RWPE2 (cell line): ENCODE measurements at regions not wholly inside any gene's neighbourhood (a gene's known extent, or its start where the extent isn't known, plus 50 kb on each side); places are given as distances from the start of the nearest gene placed in this dataset.

Source experiments
- ATAC-seq: fragments of 200-7000 bp; cut with Tn5 transposase; 3 replicates; pipeline ENCODE4 v1.9.1; 2021; ENCODE audit warnings: low read depth
- DNase-seq: peaks from one replicate; pipeline ENCODE4 v3.0.0-alpha.2; 2020; ENCODE audit warnings: low spot score
- H3K27ac ChIP-seq: fragments of 450-650 bp; 2 replicates; pipeline ENCODE4 v1.5.1; 2017; ENCODE audit warnings: mild to moderate bottlenecking; ENCODE audit not compliant: poor library complexity, severe bottlenecking
- H3K27me3 ChIP-seq: fragments of 250-450 bp; sonication (Bioruptor Pico); 2 replicates; pipeline ENCODE4 v1.5.1; 2021; ENCODE audit warnings: mild to moderate bottlenecking, moderate library complexity; ENCODE audit not compliant: insufficient read depth, poor library complexity, severe bottlenecking
- H3K36me3 ChIP-seq: fragments of 250-450 bp; sonication (Bioruptor Pico); 2 replicates; pipeline ENCODE4 v1.5.1; 2020; ENCODE audit warnings: low read depth, mild to moderate bottlenecking, moderate library complexity
- H3K4me1 ChIP-seq: fragments of 250-450 bp; sonication (Bioruptor Pico); 2 replicates; pipeline ENCODE4 v1.5.1; 2021; ENCODE audit warnings: mild to moderate bottlenecking, moderate library complexity; ENCODE audit not compliant: insufficient read depth, poor library complexity, severe bottlenecking
- H3K4me3 ChIP-seq: fragments of 250-450 bp; sonication (Bioruptor Pico); 2 replicates; pipeline ENCODE4 v1.5.1; 2021; ENCODE audit warnings: mild to moderate bottlenecking, moderate library complexity; ENCODE audit not compliant: severe bottlenecking
- H3K9me3 ChIP-seq: fragments of 250-450 bp; sonication (Bioruptor Pico); 2 replicates; pipeline ENCODE4 v1.5.1; 2021; ENCODE audit warnings: mild to moderate bottlenecking, moderate library complexity; ENCODE audit not compliant: severe bottlenecking
- TF ChIP-seq, protein P1 (sequence below): fragments of 450-650 bp; IDR thresholded peaks from one replicate; pipeline ENCODE4 v1.5.1; 2017; ENCODE audit warnings: mild to moderate bottlenecking, moderate library complexity; ENCODE audit not compliant: poor library complexity, severe bottlenecking

GRCh38 chr2:221077251-221077650 is 494.9 kb downstream of the EPHA4 start:
- Histone ChIP-seq H3K36me3 (no peaks in the 10 kb centered on the region), H3K4me3 (no peak overlapping the region), H3K27ac (no peak overlapping the region), H3K27me3 (no peaks in the 10 kb centered on the region), H3K4me1 (no peaks in the 10 kb centered on the region), H3K9me3 (no peaks in the 10 kb centered on the region)
- ATAC-seq (no peak), DNase-seq (no peak)
- TF ChIP-seq, protein P1, sequence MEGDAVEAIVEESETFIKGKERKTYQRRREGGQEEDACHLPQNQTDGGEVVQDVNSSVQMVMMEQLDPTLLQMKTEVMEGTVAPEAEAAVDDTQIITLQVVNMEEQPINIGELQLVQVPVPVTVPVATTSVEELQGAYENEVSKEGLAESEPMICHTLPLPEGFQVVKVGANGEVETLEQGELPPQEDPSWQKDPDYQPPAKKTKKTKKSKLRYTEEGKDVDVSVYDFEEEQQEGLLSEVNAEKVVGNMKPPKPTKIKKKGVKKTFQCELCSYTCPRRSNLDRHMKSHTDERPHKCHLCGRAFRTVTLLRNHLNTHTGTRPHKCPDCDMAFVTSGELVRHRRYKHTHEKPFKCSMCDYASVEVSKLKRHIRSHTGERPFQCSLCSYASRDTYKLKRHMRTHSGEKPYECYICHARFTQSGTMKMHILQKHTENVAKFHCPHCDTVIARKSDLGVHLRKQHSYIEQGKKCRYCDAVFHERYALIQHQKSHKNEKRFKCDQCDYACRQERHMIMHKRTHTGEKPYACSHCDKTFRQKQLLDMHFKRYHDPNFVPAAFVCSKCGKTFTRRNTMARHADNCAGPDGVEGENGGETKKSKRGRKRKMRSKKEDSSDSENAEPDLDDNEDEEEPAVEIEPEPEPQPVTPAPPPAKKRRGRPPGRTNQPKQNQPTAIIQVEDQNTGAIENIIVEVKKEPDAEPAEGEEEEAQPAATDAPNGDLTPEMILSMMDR = no peak

DNA sequence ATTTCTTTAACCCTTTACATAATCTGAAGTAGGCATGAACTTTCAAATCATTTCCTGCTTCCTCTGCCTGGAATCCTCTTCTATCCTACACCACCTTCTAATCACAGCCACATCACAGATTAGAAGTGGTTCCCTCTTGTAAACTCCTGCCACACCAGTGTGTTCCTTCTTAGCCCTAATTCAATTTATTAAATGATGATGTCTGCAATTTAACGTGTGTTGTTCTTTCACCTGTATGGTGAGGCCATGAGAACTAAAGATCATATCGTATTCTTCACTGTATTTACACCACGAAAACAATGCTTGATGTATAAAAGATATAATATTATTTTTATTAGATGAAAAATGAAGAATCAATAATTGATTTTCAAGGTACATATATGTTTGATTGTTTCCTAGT is 494.3 kb downstream of the EPHA4 start:
- no peaks in the 10 kb centered on the region for H3K9me3 ChIP-seq
- H3K4me3 ChIP-seq = no peak overlapping the region
- no peak overlapping the region for H3K27ac ChIP-seq
- DNase-seq = no peak
- TF ChIP-seq, protein P1 = no peak
- no peaks in the 10 kb centered on the region for H3K27me3 ChIP-seq
- ATAC-seq = no peak
- no peaks in the 10 kb centered on the region for H3K4me1 ChIP-seq
- no peaks in the 10 kb centered on the region for H3K36me3 ChIP-seq

DNA sequence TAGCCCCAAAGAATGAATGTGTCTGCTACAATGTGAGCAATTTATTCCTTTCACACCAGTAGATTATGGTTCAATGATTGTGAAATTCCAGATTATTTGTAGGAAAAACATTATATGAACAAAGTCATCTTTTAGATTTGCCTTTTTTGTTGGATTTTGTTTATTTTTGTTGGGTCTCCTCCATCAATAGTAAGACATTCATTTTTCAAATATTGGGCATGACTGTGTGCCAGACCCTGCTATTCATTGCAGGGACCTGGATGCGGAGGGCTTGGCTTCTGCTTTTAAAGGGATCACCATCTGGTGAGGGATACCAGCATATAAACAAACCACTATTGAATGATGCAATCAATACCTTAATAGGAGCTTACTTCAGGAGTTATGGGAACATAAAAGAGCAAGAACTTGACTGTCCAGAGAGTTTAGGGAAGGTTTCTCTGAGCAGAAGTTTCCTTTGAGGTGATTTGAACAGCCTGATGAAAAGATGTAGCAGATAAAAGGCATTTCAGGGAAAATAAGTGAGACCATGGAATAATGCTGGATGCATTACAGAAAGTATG is 486.7 kb downstream of the EPHA4 start:
- Histone ChIP-seq H3K9me3 (no peaks in the 10 kb centered on the region), H3K27me3 (no peaks in the 10 kb centered on the region), H3K4me3 (no peak overlapping the region), H3K4me1 (no peaks in the 10 kb centered on the region), H3K27ac (no peak overlapping the region), H3K36me3 (no peaks in the 10 kb centered on the region)
- ATAC-seq (no peak), DNase-seq (no peak)
- TF ChIP-seq, protein P1 = no peak

DNA sequence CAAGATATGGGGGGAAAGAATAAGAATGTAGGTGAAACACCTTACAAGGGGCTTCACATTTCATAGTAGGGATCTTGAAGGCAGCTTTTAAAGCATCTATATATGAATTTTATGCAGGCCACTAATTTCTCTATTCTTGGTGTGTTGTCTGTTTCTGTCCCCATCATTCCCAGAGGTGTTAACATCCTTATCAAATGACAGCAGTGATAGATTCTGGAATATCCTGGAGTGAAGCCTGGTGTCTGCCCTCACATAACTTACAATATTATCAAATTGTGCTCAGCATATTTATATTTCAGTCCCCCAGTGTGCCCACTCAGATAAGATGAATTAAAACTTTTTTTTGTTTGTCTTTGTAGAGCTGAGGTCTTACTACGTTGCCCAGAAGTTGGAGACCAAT is 486.2 kb downstream of the EPHA4 start:
- no peak for ATAC-seq
- H3K9me3 ChIP-seq = no peaks in the 10 kb centered on the region
- H3K4me1 ChIP-seq = no peaks in the 10 kb centered on the region
- no peak overlapping the region for H3K27ac ChIP-seq
- DNase-seq = no peak
- no peaks in the 10 kb centered on the region for H3K27me3 ChIP-seq
- TF ChIP-seq, protein P1 = no peak
- no peaks in the 10 kb centered on the region for H3K36me3 ChIP-seq
- no peak overlapping the region for H3K4me3 ChIP-seq

DNA sequence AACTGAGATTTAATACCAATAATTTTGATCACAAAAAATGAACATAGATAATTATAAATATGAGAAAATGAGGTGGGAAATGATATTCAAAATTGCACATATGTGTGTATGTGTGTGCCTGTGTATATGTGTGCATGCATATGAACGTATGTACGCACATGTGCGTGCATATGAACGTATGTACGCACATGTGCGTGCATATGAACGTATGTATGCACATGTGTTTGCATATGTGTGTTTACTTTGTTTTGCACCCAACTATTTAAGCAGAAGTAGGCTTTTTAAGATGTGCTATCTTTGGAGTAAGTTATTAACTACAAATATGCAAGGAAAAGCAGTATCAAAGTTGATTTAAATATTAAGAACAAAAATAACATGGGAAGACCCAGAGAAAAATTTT is 484.3 kb downstream of the EPHA4 start:
- H3K36me3 ChIP-seq = no peaks in the 10 kb centered on the region
- ATAC-seq (no peak), DNase-seq (no peak)
- H3K27me3 ChIP-seq = no peaks in the 10 kb centered on the region
- H3K27ac ChIP-seq = no peak overlapping the region
- H3K4me1 ChIP-seq = no peaks in the 10 kb centered on the region
- H3K9me3 ChIP-seq = no peaks in the 10 kb centered on the region
- H3K4me3 ChIP-seq = no peak overlapping the region
- TF ChIP-seq, protein P1 = no peak
